DND-41 (cell line): ENCODE measurements at regions not wholly inside any gene's neighbourhood (a gene's known extent, or its start where the extent isn't known, plus 50 kb on each side); places are given as distances from the start of the nearest gene placed in this dataset.

Source experiments
- ATAC-seq: fragments of 200-7000 bp; cut with Tn5 transposase; 3 replicates; pipeline ENCODE4 v1.9.1; 2021; ENCODE audit warnings: low read depth; ENCODE audit not compliant: insufficient read depth
- DNase-seq: peaks from one replicate; pipeline ENCODE4 v3.0.0-alpha.2; 2020
- H2AFZ ChIP-seq: 2 replicates; pipeline ENCODE4 v1.6.0; 2012; ENCODE audit warnings: low read depth, low read length
- H3K27ac ChIP-seq: 2 replicates; pipeline ENCODE4 v1.5.1; 2012; ENCODE audit warnings: low read length, inconsistent platforms
- H3K27me3 ChIP-seq: fragments of 200-600 bp; sonication (generic); 2 replicates; pipeline ENCODE4 v1.6.0; 2012; ENCODE audit warnings: low read length, mild to moderate bottlenecking, inconsistent platforms; ENCODE audit not compliant: insufficient read depth, poor library complexity
- H3K36me3 ChIP-seq: 2 replicates; pipeline ENCODE4 v1.5.1; 2012; ENCODE audit warnings: low read length, inconsistent platforms; ENCODE audit not compliant: insufficient read depth
- H3K4me1 ChIP-seq: 2 replicates; pipeline ENCODE4 v1.5.1; 2012; ENCODE audit warnings: mild to moderate bottlenecking, low read length; ENCODE audit not compliant: insufficient read depth
- H3K4me2 ChIP-seq: 2 replicates; pipeline ENCODE4 v1.6.0; 2012; ENCODE audit warnings: mild to moderate bottlenecking, moderate library complexity, low read length, inconsistent platforms; ENCODE audit not compliant: insufficient read depth
- H3K4me3 ChIP-seq, 2 experiments: fragments of 200-600 bp in 1 of 2; shearing (Covaris generic) in 1 of 2; 2 replicates each; pipeline ENCODE4 v1.5.1; 2012 to 2016; ENCODE audit warnings: inconsistent platforms in 2 of 2, low read length in 2 of 2, mild to moderate bottlenecking in 2 of 2, low read depth in 1 of 2, moderate library complexity in 1 of 2
- H3K79me2 ChIP-seq: 2 replicates; pipeline ENCODE4 v1.6.0; 2012; ENCODE audit warnings: low read length, inconsistent platforms; ENCODE audit not compliant: insufficient read depth
- H3K9ac ChIP-seq: 2 replicates; pipeline ENCODE4 v1.6.0; 2012; ENCODE audit warnings: low read depth, mild to moderate bottlenecking, inconsistent platforms, low read length, moderate library complexity
- H3K9me3 ChIP-seq: 2 replicates; pipeline ENCODE4 v1.5.1; 2012; ENCODE audit warnings: low read length, moderate library complexity, mild to moderate bottlenecking, inconsistent platforms; ENCODE audit not compliant: insufficient read depth, severe bottlenecking
- H4K20me1 ChIP-seq: 2 replicates; pipeline ENCODE4 v1.6.0; 2012; ENCODE audit warnings: low read length; ENCODE audit not compliant: insufficient read depth
- EZH2 ChIP-seq: IDR thresholded peaks from 3 replicates; pipeline ENCODE4 v1.6.1; 2012; ENCODE audit warnings: borderline replicate concordance, low read depth, mild to moderate bottlenecking, moderate library complexity, low read length, inconsistent platforms; ENCODE audit not compliant: severe bottlenecking
- TF ChIP-seq, protein P1 (sequence below): IDR thresholded peaks from 2 replicates; pipeline ENCODE4 v1.5.1; 2012; ENCODE audit warnings: borderline replicate concordance, low read length, moderate library complexity, mild to moderate bottlenecking; ENCODE audit not compliant: poor library complexity, severe bottlenecking; ENCODE audit errors: extremely low read depth

GRCh38 chr5:90233476-90233875, 176.1 kb downstream of the CETN3 start:
- H4K20me1 ChIP-seq: no peaks in the 10 kb centered on the region
- ATAC-seq: no peak
- H3K79me2 ChIP-seq: no peaks in the 10 kb centered on the region
- no peak overlapping the region for H3K9ac ChIP-seq
- no peak overlapping the region for H3K27ac ChIP-seq
- no peak for DNase-seq
- no peaks in the 10 kb centered on the region for H3K27me3 ChIP-seq
- H3K4me3 ChIP-seq: no peak overlapping the region
- no peak overlapping the region for H2AFZ ChIP-seq
- TF ChIP-seq EZH2: no peak
- TF ChIP-seq, protein P1, sequence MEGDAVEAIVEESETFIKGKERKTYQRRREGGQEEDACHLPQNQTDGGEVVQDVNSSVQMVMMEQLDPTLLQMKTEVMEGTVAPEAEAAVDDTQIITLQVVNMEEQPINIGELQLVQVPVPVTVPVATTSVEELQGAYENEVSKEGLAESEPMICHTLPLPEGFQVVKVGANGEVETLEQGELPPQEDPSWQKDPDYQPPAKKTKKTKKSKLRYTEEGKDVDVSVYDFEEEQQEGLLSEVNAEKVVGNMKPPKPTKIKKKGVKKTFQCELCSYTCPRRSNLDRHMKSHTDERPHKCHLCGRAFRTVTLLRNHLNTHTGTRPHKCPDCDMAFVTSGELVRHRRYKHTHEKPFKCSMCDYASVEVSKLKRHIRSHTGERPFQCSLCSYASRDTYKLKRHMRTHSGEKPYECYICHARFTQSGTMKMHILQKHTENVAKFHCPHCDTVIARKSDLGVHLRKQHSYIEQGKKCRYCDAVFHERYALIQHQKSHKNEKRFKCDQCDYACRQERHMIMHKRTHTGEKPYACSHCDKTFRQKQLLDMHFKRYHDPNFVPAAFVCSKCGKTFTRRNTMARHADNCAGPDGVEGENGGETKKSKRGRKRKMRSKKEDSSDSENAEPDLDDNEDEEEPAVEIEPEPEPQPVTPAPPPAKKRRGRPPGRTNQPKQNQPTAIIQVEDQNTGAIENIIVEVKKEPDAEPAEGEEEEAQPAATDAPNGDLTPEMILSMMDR: no peak
- H3K36me3 ChIP-seq: no peaks in the 10 kb centered on the region
- H3K4me1 ChIP-seq: no peaks in the 10 kb centered on the region
- H3K4me2 ChIP-seq: no peak overlapping the region
- H3K9me3 ChIP-seq: no peaks in the 10 kb centered on the region

GRCh38 chr5:90231688-90232087, 177.9 kb downstream of the CETN3 start:
- no peak for TF ChIP-seq EZH2
- TF ChIP-seq, protein P1: no peak
- H3K4me2 ChIP-seq: no peak overlapping the region
- no peak overlapping the region for H3K27ac ChIP-seq
- no peak overlapping the region for H3K4me3 ChIP-seq
- no peaks in the 10 kb centered on the region for H4K20me1 ChIP-seq
- no peaks in the 10 kb centered on the region for H3K27me3 ChIP-seq
- H2AFZ ChIP-seq: no peak overlapping the region
- ATAC-seq: no peak
- DNase-seq: no peak
- no peaks in the 10 kb centered on the region for H3K36me3 ChIP-seq
- no peaks in the 10 kb centered on the region for H3K79me2 ChIP-seq
- H3K9me3 ChIP-seq: no peaks in the 10 kb centered on the region
- H3K9ac ChIP-seq: no peak overlapping the region
- H3K4me1 ChIP-seq: no peaks in the 10 kb centered on the region

DNA sequence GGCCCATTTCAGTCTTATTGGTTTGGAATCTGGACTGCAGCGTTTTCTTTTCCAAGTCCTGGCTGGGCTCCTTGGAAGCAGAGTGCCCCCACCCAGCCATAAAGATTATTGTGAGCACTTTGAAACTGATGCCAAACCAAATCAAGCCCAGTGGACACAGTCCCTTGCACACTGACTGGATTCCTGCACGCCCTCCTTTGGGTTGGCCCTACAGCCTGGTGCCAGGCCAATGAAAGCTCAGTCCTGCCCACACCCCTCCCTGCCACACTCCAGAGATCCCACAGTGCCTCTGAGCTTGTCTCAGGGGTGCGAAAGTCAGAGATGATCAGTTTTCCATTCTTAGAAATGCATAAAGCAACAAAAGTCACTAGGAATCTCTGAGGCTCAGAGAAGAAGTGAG, 181.9 kb downstream of the CETN3 start:
- TF ChIP-seq EZH2: no peak
- TF ChIP-seq, protein P1: no peak
- H3K36me3 ChIP-seq: no peaks in the 10 kb centered on the region
- ATAC-seq: no peak

More for the DNA sequence above, 181.9 kb downstream of the CETN3 start:
- Histone ChIP-seq H3K4me2 (no peak overlapping the region), H2AFZ (no peak overlapping the region), H3K9me3 (no peaks in the 10 kb centered on the region), H3K79me2 (no peaks in the 10 kb centered on the region), H3K27ac (no peak overlapping the region), H3K27me3 (no peaks in the 10 kb centered on the region), H3K4me1 (no peaks in the 10 kb centered on the region), H3K9ac (no peak overlapping the region), H3K4me3 (no peak overlapping the region), H4K20me1 (no peaks in the 10 kb centered on the region)
- no peak for DNase-seq
